ENCODE measurements at regions not wholly inside any gene's neighbourhood (a gene's known extent, or its start where the extent isn't known, plus 50 kb on each side); places are given as distances from the start of the nearest gene placed in this dataset.

DNA sequence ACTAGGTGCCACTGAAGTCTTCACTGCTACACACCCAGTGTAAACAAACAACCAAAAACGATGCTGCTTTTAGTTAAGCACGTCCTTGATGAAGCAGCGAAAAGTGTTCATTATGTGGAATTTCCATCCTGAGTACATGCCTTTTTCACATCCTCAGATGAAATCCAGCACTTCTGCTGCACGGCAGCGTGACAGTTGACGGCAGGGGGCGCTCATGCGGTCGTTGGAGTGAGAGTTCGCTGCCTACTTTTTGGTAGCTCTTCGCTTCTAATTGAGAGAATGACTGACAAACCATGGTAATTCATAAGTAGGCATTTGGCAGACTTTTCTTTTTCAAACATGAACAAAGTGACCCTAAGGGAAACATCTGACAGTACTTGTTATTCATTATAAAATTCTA, 1124.9 kb downstream of the EFNB2 start:
- DNase-seq, result peak; percentile 20

DNA sequence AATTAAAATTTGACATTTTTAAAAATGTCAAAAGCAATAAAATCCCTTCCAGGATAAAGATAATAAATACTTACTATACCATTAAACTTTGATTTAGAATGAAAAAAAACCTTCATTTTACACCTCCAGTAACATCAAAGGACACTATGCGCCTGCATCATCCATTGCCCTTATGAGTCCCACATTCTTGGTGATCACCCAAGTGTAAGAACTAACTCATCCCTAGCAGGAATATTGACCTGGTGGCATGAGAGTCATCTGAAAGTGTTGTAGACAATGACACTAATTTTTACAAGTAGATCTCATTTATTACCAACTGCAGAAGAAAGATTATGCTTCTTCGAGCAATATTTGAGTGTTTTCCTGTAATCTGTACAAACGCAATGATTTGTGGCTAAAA, 1128.9 kb downstream of the EFNB2 start:
- DNase-seq, result no peak

DNA sequence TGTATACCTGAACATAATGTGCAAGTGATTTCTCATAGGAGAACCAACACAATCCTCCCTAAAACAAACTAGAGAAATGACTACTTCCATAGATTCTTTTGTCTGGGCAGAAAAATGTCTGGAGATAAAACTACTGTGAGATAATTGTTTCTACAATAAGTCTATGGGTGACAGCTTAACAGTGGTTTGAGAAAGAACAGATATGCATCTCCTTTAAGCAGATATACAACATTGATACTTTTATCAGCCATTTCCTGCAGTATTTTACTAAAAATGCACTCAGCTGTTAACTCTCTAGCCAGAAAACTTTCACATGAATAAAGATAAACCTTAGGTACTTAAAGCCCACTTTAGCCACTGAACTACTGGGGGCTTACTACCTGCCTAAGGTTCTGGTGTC, 1132.4 kb downstream of the EFNB2 start:
- DNase-seq, result no peak

DNA sequence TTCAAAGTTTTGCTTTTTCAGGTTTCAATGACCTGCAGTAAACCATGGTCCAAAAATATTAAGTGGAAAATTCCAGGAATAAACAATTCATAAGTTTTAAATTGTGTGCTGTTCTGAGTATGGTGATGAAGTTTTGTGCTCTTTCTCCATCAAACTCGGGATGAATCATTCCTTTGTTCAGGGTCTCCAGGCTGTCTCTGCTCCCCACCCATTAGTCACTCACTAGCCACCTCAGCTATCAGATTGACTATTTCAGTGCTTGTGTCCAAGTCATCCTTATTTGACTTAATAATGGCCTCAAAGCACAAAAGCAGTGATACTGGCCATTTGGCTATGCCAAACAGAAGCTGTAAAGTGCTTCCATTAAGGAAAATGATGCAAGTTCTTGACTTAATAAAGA, 1140.4 kb downstream of the EFNB2 start:
- no peak for DNase-seq

DNA sequence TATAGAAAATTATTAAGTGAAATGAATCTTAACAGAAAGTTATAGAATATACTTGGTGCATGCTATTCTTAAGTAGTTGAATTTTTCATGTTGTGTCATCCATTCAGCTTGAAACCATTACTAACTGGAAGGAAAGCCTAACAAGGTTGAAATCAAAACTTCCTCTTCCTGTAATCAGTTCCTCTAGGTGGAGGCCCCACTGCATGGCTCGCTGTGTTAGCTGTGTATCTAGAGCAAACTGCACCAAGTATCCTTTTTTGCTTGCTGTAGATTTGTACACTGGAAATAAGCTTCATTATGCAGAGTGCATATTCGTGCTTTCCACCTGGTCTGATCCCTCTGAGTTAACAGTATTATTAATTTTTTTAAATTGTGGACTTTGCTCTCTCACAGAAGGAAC, 1146.1 kb downstream of the EFNB2 start:
- DNase-seq, result no peak

DNA sequence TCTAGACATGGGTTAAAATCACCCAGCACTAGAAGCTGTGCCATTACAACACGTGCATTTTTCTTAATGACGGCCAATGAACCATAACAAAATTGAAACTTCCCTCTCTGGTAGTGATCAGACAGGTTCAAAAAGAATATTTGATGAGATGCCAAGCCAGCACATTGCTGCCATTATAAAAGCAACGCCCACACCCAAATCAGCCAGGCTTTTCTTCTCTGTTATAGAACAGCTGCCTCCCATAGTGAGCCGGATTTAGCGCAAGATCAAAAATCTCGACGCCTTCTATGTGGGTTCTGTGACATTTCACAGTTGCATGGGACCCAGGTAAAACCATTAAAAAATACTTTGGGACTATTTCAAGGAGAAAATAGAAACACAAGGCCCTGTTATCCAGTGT, 1158.0 kb downstream of the EFNB2 start:
- no peak for DNase-seq

DNA sequence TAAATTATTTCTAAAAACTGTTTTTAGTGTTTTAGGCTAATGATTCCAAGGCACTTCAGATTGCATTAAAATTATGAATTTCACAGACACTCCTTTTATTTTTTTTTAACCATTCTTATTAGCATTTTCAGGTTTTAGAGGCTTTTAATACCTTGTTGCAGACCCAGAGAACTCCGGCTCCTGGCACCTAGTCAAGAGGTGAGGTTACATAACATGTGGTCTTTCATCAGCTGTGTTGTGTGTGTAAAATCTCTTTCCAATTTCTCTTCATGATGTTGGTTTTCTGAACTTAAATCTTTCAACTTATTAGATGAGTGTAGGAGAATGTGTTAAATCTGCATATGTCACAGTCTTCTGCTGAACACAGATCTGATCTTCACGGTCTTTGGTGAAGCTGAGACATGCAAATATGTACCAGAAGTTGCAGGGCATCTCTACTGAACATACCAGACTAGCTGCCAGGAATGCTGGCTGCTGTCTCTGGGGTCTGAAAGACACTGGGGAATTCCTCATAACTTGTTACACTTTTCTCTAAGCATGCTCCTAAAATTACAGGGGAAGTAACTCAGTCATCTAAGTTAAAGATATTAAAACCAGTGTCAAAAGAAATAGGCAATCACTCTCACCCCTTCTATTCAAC, 1165.3 kb downstream of the EFNB2 start:
- DNase-seq, result no peak

DNA sequence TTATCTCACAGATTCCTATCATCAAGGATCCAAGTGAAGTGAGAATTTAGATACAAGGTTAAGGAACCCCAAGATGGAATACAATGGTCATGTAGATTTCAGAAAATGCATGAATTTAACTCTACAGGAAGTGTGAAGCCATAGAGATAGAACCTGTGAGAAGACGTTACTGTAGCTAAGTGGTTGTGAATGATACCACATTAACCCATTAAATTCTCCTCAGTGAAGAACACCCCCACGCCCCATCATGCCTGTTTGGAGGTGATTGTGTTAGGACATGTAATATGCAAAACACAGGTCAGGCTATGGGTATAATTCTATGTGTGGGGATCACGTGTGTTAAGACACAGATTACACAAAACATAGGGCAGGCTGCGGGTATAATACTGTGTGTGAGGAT, 1166.7 kb downstream of the EFNB2 start:
- no peak for DNase-seq

DNA sequence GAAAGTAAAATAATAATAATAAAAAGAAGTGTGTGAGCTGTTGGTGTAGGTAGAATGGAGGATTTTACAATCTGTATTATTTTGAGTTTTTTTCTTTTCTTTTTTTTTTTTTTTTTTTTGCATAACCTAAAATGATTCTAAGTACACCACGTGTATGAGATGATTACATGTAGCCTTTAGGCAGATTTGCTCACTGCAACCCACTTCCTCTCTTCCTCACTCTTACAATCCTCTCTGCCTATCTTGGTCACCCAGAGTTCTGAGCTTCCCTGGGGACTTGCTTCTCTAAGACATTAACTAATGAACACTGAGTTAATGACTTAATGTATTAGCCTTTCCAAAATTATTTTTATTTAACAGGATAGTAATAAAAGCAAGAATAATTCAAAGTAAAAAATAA, 1169.6 kb downstream of the EFNB2 start:
- DNase-seq, result no peak

DNA sequence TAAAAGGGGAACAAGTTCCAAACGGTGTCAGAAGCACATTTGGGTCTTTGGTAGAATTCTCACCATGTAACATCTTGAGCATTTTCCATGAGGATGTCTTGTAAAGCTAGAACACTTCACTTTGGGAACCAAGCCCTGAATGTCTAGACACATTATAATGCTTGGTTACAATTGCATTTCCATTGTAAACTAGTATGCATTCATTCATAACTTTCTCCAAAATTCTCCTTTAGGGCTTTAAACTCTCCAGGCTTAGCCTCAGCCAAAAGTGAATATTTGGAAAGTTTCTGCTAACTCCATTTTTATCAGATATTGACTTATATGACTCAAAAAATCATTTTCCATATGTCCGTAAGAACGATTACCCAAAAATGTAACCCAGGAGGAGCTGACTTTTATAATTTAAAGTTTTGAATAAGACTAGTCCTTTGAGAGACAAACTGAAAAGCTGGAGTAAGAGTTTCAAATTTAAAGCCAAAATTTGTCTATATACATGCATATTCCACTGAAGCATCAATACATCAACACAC, 1170.4 kb downstream of the EFNB2 start:
- DNase-seq, result no peak

DNA sequence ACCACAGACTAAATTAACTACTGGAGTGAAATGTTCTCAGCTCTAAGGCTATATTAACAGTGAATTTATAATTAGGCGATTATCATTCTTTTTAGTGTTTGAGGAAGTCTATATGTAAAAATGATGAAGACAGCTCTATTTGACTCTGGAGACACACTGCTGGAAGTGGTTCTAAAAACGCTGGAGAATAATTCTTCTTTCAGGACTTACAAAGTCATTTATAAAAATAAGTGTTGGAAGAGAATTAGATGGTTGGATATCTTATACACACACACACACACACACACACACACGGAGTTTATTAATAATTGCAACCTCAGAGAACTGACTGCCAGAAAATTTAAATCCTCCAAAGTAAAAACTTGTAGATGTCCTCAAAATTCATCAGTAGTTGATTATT, 1171.3 kb downstream of the EFNB2 start:
- DNase-seq, result no peak

DNA sequence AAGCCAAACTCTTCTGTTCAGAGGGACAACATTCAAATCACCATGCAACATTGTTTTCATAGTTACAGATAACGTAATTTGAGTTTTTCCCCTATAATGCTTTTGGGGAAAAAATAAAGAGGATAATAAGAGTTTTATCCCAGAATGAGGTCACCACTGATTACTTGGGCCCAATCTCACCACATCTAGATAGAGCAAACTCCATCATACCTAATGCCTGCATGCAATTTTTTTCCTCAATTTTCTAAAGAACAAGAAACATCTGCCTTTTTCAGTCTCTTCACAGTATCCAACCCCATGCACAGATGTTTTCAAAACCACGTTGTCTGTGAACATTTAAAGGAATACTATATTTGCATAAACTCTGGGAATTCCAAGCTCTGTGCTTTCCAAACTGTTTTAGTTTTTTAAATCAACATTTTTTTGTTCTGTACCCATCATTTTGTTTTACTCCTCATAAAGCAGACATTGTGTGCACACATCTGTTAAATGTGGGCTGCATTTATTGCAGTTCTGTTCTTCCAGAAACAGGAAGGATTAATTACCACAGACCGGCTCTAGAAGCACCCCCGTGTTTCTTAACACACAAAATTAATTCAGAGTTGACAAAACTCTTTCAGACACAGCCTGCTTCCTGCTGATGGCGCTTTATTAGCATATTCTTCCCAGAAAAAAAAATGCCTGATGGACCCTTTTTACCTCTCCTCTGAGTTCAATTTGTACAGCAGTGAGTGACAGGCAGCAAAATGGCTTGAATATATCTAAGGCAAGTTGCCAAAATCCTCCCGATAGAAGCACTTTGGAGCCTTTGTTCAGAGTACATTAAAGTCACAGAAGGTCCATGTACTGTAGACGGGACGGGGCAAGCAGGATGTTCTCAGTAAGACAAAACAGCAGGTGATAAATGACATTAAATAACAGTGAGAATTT, 1171.9 kb downstream of the EFNB2 start:
- no peak for DNase-seq

DNA sequence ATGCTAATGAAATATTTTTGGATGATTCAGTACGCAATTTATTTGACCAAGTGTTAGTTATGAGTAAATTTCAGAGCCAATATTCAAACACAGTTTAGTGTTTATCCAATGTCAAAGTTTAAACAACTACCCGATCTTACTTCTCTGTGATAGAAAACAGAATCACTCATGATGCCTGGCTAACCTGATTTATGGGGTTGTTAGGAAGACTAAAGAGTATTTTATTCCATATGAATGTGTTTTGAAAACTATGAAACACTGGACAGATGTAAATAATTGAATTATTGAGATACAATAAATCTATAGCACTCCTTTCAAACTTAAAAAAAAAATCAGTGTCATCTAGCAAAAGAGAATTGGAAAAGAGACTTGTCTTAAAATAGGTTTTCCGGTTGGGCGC, 1181.8 kb downstream of the EFNB2 start:
- DNase-seq, result no peak

DNA sequence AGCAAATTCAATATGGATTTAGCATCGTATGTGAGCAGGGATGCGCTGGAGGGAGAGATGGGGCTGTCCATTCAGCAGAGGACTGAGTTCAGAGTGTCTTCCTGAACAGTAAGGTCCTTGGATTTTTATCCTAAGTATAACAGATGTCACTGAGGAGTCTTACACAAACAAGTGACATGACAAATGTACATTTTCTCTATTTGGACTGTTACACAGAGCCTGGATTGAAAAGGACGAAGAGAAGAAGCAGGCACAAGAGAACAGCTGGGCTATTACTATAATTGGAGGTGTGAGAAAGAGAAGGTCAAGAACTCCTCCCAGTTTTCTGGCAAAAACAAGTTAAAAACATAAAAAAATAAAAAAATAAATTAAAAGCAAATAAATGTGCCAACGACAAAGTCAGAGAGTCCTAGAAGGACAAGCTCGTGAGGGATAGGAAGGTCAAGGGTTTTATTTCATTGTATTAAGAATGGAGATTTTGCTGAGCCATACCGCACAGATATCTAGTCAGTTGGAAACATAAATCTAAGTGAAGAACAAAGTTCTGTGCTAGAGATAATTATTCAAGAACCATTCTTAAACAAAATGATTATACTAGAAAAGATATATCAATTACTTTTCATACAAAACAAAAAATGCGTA, 1186.3 kb downstream of the EFNB2 start:
- no peak for DNase-seq

DNA sequence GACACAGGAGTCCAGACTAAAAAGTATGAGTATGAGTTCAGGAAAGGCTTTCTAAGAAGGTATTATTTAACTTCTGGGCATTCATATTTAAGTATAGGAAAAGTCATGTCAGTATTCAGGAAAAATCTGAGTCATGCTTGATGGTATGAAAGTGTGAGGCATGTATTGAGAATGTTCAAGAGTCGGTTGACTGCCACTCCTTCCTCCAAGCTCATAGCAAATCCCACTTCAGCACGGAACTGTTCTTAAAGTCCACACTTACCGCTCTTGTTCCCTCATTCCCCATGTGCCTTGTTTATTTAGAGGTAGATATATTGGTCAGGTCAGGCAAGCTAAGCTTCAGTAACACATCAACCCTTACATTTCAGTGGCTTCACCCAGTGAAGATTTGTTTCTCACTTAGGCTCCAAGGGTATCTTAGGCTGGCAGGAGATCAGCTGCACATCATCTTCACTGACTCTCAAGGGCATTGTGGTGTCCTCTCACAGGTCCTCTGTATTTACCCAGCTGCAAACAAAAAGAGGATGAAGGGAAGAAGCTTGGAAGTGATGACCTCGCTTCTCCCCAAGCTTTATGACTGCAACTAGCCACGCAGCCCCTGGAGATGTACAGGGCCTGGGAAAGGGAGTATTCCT, 1189.2 kb downstream of the EFNB2 start:
- DNase-seq, result no peak

DNA sequence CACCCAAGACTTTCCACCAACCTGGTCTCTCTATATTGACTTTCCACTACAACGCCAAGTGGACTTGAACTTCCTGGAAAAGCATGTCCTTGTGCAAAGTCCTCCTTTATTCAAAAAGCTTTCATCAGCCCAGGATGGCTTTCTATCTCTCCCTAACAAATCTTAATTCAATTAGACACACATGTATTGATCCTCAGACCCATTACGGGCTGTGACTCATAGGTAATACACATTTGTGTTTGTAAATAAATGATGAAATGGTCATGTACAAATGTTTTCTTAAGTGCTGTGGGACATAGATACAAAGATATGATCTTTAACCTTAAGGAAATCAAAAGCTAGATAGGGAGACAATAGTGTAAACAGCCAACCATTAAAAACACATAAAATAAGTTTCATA, 1189.7 kb downstream of the EFNB2 start:
- no peak for DNase-seq

DNA sequence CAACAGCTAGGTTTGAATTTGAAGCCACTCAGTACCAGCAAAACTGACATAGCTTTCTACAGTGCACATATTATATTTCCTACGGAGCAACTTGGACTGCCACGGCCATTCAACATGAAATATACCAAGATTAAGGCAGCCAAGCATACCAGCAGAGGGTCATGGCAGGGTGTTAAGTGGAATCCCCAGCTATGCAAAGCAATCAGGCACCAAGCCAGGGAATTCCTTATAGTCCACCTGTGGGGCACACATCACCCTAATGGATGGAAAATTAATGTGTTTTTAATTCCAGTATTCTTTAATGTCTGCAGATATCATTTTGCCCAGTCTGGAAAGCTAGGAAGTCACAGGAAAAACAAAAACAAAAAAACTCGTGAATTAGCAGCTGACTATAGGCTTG, 1190.3 kb downstream of the EFNB2 start:
- no peak for DNase-seq

DNA sequence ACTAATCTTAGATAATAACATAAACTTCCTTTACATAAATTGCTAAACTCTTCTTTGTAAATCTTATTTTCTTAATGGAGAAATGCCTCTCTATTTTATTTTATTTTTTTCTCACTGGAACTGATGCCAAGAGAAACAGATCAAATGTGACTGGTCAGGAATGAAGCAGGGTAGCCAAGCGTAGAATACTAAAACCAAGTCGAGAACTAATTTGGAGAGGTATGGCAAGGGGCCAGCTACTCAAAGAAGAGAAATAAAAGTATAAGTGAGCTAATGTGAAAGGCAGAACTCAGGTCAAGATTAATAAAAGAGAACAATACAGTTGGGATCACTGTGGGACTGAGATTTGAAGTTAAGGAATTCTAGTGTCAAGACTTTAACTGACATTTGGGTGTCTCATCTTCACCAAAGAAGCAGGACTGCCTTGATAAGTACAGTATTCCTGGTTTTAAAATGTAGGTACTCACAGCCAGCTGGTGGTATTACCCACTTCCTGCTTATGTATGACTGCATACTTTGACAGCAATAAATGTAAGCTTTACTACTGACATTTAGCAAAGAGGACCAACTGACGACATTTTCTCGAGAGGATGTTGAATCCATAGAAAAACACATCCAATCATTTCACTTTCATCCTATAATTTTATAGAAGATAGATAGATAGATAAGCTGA, 1192.2 kb downstream of the EFNB2 start:
- DNase-seq, result no peak

DNA sequence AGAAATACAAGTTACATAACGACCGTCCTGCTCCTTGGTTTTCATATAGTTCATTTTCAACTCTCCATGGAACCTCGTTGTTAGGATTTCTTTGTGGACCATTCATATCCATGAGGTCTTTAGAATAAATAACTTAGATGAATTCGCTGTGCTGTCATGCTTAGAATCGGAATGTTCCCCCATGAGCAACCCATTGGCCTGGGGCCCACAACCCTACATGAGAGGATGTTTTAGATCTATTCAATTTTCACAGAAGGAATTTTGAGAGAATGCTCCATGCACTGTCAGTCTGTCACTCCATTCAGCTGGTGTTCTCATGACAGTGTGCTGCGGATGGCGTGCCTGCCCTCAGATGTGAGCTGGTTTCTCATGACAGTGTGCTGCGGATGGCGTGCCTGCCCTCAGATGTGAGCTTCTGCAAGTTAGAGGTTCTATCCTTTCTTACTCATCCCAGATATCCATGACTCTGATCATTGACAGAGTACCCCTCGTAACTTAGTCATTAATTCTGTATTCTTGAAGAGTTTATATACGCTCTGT, 1193.1 kb downstream of the EFNB2 start:
- DNase-seq, result no peak

DNA sequence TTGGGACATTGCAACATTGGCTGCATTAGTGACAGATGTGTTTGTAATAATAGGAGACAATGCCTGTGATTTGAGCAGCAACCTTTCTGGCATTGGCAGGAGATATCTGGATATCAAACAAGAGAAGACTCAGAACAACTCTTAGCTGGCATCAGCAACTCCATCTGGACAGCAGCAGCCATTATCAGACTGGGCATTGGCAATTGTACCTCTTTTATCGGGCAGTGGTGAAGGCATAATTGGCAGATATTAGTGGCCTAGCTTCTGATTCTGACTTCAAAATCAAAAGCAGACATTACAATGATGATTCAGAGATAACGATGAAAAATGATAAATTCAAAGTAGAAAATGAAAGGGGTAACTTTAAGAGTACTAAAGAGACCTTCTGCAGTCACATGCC, 1193.7 kb downstream of the EFNB2 start:
- no peak for DNase-seq

DNA sequence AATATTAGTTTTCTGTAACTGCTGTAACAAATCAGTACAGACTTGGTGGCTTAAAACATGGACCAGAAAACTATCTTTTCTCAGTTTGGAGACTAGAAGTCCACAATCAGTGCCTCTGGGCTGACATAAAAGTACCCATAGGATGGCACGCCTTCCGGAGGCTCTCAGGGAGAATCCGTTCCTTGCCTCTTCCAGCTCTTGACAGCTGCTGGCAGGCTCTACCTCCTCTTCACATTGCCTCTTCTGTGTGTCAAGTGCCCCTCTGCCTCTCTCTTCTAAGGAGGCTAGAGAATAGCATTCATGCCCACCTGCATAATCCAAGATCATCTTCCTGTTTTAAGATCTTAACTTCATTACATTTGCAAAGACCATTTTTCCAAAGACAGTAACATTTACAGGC, 1194.2 kb downstream of the EFNB2 start:
- DNase-seq, result no peak

DNA sequence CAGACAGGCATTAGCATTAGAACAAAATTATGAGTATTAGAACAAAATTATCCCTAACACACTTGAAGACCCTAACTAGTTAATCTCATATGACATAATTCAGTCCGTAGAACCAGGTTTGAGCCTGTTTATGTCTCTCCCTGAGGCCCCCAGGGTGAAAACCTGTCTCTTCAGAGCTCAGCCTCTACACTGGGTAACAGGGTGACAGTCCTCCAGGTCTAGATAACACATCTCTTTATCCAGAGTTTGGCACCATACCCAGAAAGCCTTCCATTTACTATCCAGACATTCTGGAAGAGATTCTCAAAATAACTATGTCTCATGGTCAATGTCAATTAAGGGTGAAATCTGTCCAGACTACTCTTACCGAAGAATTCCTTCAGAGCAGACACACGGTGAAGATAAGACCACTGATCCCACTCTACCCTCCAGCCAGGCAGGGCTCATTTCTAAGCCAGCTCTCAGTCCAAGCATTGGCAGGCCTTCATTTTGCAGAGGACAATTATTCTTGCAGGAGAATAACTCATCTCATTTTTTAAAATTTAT, 1195.3 kb downstream of the EFNB2 start:
- DNase-seq, result no peak
